Uterus (tissue), 2 donors: ENCODE measurements at regions not wholly inside any gene's neighbourhood (a gene's known extent, or its start where the extent isn't known, plus 50 kb on each side); places are given as distances from the start of the nearest gene placed in this dataset.

Experiments used
- CTCF ChIP-seq, 4 experiments: fragments of 200-600 bp in 2 of 4; fragments of 450-650 bp in 2 of 4; sonication (generic) in 2 of 4; IDR thresholded peaks; one replicate each; pipeline ENCODE4 v1.5.1; 2016 to 2019; ENCODE audit warnings: antibody characterized with exemption in 4 of 4, mild to moderate bottlenecking in 2 of 4, moderate library complexity in 1 of 4
- POLR2A ChIP-seq, 2 donors: fragments of 450-650 bp; IDR thresholded peaks; one replicate each; pipeline ENCODE4 v1.6.1; 2016; ENCODE audit warnings: antibody characterized with exemption in 2 of 2, mild to moderate bottlenecking in 1 of 2, moderate library complexity in 1 of 2

GRCh38 chr18:4639628-4640310, 184.7 kb upstream of the DLGAP1 start:
- no peak for TF ChIP-seq CTCF (IDR thresholded peaks at IDR 0.05)
- no peak for TF ChIP-seq POLR2A (IDR thresholded peaks at IDR 0.05)
